ENCODE measurements at regions not wholly inside any gene's neighbourhood (a gene's known extent, or its start where the extent isn't known, plus 50 kb on each side); places are given as distances from the start of the nearest gene placed in this dataset.

GRCh38 chr3:150220041-150220440, 188.1 kb upstream of the TSC22D2 start:
- TF ChIP-seq CTCF (IDR thresholded peaks at IDR 0.05; ENCODE audit: low read depth, low read length) = no peak
- TF ChIP-seq POLR2A (IDR thresholded peaks at IDR 0.05; ENCODE audit: extremely low read depth, insufficient read length) = no peak
- TF ChIP-seq MAX (IDR thresholded peaks at IDR 0.05; ENCODE audit: low read depth, low read length) = no peak
- TF ChIP-seq MYC (IDR thresholded peaks at IDR 0.05; ENCODE audit: low read depth, low read length) = no peak

Data from NB4 (cell line).